ENCODE measurements at regions not wholly inside any gene's neighbourhood (a gene's known extent, or its start where the extent isn't known, plus 50 kb on each side); places are given as distances from the start of the nearest gene placed in this dataset.

DNA sequence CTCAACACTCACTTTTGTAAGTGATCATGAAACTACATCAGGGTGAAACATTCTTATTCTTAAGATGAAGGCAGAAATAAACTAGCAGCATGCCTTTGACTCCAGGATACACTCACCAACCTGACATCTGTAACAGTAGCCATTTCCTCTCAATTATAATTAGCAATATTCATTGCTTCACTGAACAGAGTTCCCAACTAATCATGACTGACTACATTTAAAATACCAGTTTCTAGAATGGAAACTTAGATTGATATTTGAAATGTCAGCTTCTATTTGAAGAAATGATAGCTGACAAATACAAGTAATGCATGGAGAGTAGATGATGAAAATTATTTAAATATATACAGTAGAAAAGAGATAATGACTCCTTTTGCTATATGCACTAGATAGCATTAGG, 1023.8 kb downstream of the MRPL39 start:
- Histone ChIP-seq H3K18ac (ENCODE audit: extremely low read depth, low read length) (no peak overlapping the region), H3K36me3 (ENCODE audit: control insufficient read depth in 2 of 4, insufficient read depth in 4 of 4, low read length in 3 of 4) (no peaks in the 10 kb centered on the region), H3K4me2 (ENCODE audit: insufficient read depth in 1 of 2, low read depth in 2 of 2, low read length in 2 of 2) (no peak overlapping the region), H3K4me3 (ENCODE audit: extremely low read depth in 1 of 4, insufficient read depth in 2 of 4, low read depth in 3 of 4, low read length in 4 of 4) (no peak overlapping the region), H3K79me2 (ENCODE audit: control insufficient read depth in 1 of 2, insufficient read depth in 2 of 2, low read length in 2 of 2) (no peaks in the 10 kb centered on the region), H2BK5ac (ENCODE audit: low read depth, low read length) (no peak overlapping the region), H3K4ac (replicated peaks; ENCODE audit: insufficient read length, low read depth, low read length) (no peak overlapping the region), H4K20me1 (replicated peaks in 1 of 2; ENCODE audit: control insufficient read depth in 1 of 2, insufficient read depth in 2 of 2, low read length in 2 of 2) (no peaks in the 10 kb centered on the region), H3K79me1 (ENCODE audit: low read depth, low read length) (no peaks in the 10 kb centered on the region), H3K9me3 (ENCODE audit: insufficient read depth in 2 of 2, low read depth in 1 of 2, low read length in 1 of 2) (peaks cover 15 to 33% of the 10 kb centered on the region in 2 experiments), H2BK20ac (ENCODE audit: low read length) (no peak overlapping the region), H4K5ac (ENCODE audit: insufficient read length, low read depth, low read length) (no peak overlapping the region), H3K23me2 (ENCODE audit: low read depth, low read length) (no peaks in the 10 kb centered on the region), H3K56ac (replicated peaks; ENCODE audit: insufficient read length, low read depth, low read length) (no peak overlapping the region), H3K23ac (ENCODE audit: insufficient read length) (no peak overlapping the region), H2BK15ac (ENCODE audit: low read length) (no peak overlapping the region), H4K8ac (ENCODE audit: extremely low read depth, insufficient read depth, low read length) (no peak overlapping the region), H3K14ac (ENCODE audit: insufficient read length) (no peak overlapping the region), H4K91ac (replicated peaks; ENCODE audit: insufficient read length, low read length) (no peak overlapping the region), H3K27me3 (replicated peaks in 1 of 4; ENCODE audit: control insufficient read depth in 3 of 4, extremely low read depth in 1 of 4, insufficient read depth in 3 of 4, low read length in 3 of 4) (no peaks in the 10 kb centered on the region), H2BK120ac (replicated peaks; ENCODE audit: low read depth, low read length) (no peak overlapping the region), H2AFZ (ENCODE audit: low read length) (no peak overlapping the region), H3K4me1 (replicated peaks in 1 of 4; ENCODE audit: control insufficient read depth in 3 of 4, insufficient read depth in 4 of 4, low read length in 3 of 4) (no peaks in the 10 kb centered on the region), H3K27ac (ENCODE audit: low read depth, low read length) (no peak overlapping the region), H2BK12ac (ENCODE audit: low read depth, low read length) (no peak overlapping the region), H2AK5ac (ENCODE audit: low read depth, low read length) (no peak overlapping the region), H3K9ac (replicated peaks in 1 of 4; ENCODE audit: extremely low read depth in 1 of 4, low read depth in 3 of 4, low read length in 3 of 4) (no peak overlapping the region)
- ChIA-PET POLR2A (ENCODE audit: partially characterized antibody) (no interaction called here), CTCF (ENCODE audit: partially characterized antibody) (no interaction called here)
- no peak for FAIRE-seq
- DNase-seq (ENCODE audit: low read depth in 1 of 2, low spot score in 2 of 2) = no peak
- TF ChIP-seq, protein P1, sequence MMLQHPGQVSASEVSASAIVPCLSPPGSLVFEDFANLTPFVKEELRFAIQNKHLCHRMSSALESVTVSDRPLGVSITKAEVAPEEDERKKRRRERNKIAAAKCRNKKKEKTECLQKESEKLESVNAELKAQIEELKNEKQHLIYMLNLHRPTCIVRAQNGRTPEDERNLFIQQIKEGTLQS (IDR thresholded peaks at IDR 0.05; ENCODE audit: insufficient read depth, low read depth, low read length) = no peak
- TF ChIP-seq JUN (IDR thresholded peaks at IDR 0.05; ENCODE audit: low read depth, low read length) (no peak), NRF1 (IDR thresholded peaks at IDR 0.05; ENCODE audit: low read depth, low read length) (no peak), EGR1 (IDR thresholded peaks at IDR 0.05; ENCODE audit: borderline replicate concordance, low read depth, low read length) (no peak), SP1 (IDR thresholded peaks at IDR 0.05; ENCODE audit: low read depth, low read length) (no peak), TBP (IDR thresholded peaks at IDR 0.05; ENCODE audit: low read depth, low read length) (no peak), SRF (IDR thresholded peaks at IDR 0.05; ENCODE audit: low read depth, low read length) (no peak), PHF8 (conservative IDR thresholded peaks at IDR 0.05; ENCODE audit: low read depth, low read length) (no peak), CBX8 (IDR thresholded peaks at IDR 0.05; ENCODE audit: borderline replicate concordance, low read depth, low read length) (no peak), POU5F1 (IDR thresholded peaks at IDR 0.05; ENCODE audit: low read depth, low read length) (no peak), RAD21 (IDR thresholded peaks at IDR 0.05 in 1 of 2, conservative IDR thresholded peaks at IDR 0.05 in 1 of 2; ENCODE audit: low read depth in 2 of 2, low read length in 2 of 2) (no peak), SIN3A (conservative IDR thresholded peaks at IDR 0.05 in 1 of 2, IDR thresholded peaks at IDR 0.05 in 1 of 2; ENCODE audit: low read depth in 1 of 2, low read length in 2 of 2) (no peak)
- TF ChIP-seq, protein P2, sequence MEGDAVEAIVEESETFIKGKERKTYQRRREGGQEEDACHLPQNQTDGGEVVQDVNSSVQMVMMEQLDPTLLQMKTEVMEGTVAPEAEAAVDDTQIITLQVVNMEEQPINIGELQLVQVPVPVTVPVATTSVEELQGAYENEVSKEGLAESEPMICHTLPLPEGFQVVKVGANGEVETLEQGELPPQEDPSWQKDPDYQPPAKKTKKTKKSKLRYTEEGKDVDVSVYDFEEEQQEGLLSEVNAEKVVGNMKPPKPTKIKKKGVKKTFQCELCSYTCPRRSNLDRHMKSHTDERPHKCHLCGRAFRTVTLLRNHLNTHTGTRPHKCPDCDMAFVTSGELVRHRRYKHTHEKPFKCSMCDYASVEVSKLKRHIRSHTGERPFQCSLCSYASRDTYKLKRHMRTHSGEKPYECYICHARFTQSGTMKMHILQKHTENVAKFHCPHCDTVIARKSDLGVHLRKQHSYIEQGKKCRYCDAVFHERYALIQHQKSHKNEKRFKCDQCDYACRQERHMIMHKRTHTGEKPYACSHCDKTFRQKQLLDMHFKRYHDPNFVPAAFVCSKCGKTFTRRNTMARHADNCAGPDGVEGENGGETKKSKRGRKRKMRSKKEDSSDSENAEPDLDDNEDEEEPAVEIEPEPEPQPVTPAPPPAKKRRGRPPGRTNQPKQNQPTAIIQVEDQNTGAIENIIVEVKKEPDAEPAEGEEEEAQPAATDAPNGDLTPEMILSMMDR (IDR thresholded peaks at IDR 0.05; ENCODE audit: control extremely low read depth in 1 of 3, insufficient read depth in 1 of 3, low read depth in 1 of 3, low read length in 3 of 3) = no peak
